Fibroblast of skin of scalp (primary cell): ENCODE measurements at regions not wholly inside any gene's neighbourhood (a gene's known extent, or its start where the extent isn't known, plus 50 kb on each side); places are given as distances from the start of the nearest gene placed in this dataset.
"Not testable (repeated sequence)": the region's sequence is repeated elsewhere in the genome, so short reads cannot be mapped to it uniquely, and the experiment has no call there.

Experiments used
- DNase-seq: peaks from one replicate; pipeline ENCODE4 v3.0.0-alpha.2; 2013

- no peak for DNase-seq
Measured at GRCh38 chr9:90107040-90107725, 502.4 kb downstream of the GADD45G start.

- DNase-seq = no peak
Measured at GRCh38 chr9:90107726-90108655, 503.2 kb downstream of the GADD45G start.

GRCh38 chr9:90112788-90113187, 508.0 kb downstream of the GADD45G start:
- DNase-seq = peak; percentile 89

- peak; percentile 51 for DNase-seq
Measured at GRCh38 chr9:90114641-90115425, 510.0 kb downstream of the GADD45G start.

GRCh38 chr9:90121762-90122161, 517.0 kb downstream of the GADD45G start:
- peak; percentile 39 for DNase-seq

- DNase-seq = peak; percentile 97
Measured at GRCh38 chr9:90124961-90125360, 517.7 kb downstream of the DIRAS2 start.

- DNase-seq = no peak
Measured at GRCh38 chr9:90127923-90128322, 514.7 kb downstream of the DIRAS2 start.

- no peak for DNase-seq
Measured at GRCh38 chr9:90128587-90129190, 513.9 kb downstream of the DIRAS2 start.

GRCh38 chr9:90129446-90129845, 513.2 kb downstream of the DIRAS2 start:
- no peak for DNase-seq

- no peak for DNase-seq
Measured at GRCh38 chr9:90131568-90131967, 511.1 kb downstream of the DIRAS2 start.

- DNase-seq = no peak
Measured at GRCh38 chr9:90132866-90133265, 509.8 kb downstream of the DIRAS2 start.

GRCh38 chr9:90137801-90138200, 504.8 kb downstream of the DIRAS2 start:
- no peak for DNase-seq

- DNase-seq = no peak
Measured at GRCh38 chr9:90140131-90140818, 502.3 kb downstream of the DIRAS2 start.

GRCh38 chr9:90141723-90142122, 500.9 kb downstream of the DIRAS2 start:
- DNase-seq = peak; percentile 33

- peak; percentile 52 for DNase-seq
Measured at GRCh38 chr9:90142580-90142979, 500.0 kb downstream of the DIRAS2 start.

GRCh38 chr9:90147426-90147825, 495.2 kb downstream of the DIRAS2 start:
- DNase-seq = no peak

- DNase-seq = no peak
Measured at GRCh38 chr9:90156318-90156717, 486.3 kb downstream of the DIRAS2 start.

- no peak for DNase-seq
Measured at GRCh38 chr9:90162326-90162725, 480.3 kb downstream of the DIRAS2 start.

- no peak for DNase-seq
Measured at GRCh38 chr9:90162819-90163218, 479.8 kb downstream of the DIRAS2 start.

- no peak for DNase-seq
Measured at GRCh38 chr9:90165281-90165680, 477.3 kb downstream of the DIRAS2 start.

GRCh38 chr9:90166374-90166773, 476.2 kb downstream of the DIRAS2 start:
- DNase-seq = not testable (repeated sequence)

- DNase-seq = no peak
Measured at GRCh38 chr9:90167914-90168313, 474.7 kb downstream of the DIRAS2 start.
